H1 (cell line): ENCODE measurements at regions not wholly inside any gene's neighbourhood (a gene's known extent, or its start where the extent isn't known, plus 50 kb on each side); places are given as distances from the start of the nearest gene placed in this dataset.

Experiments
- CTCF ChIA-PET: fragments of 300-600 bp; sonication (Branson Sonifier 250); formaldehyde crosslinking; loops from one replicate; lab custom pipeline; 2021; ENCODE audit not compliant: partially characterized antibody; lab: Charles Lee
- POLR2A ChIA-PET: fragments of 300-600 bp; sonication (Branson Sonifier 250); formaldehyde crosslinking; loops from one replicate; lab custom pipeline; 2021; ENCODE audit warnings: inconsistent platforms; ENCODE audit not compliant: partially characterized antibody; lab: Charles Lee
- DNase-seq, 2 experiments: peaks; one replicate each; pipeline versions ENCODE4 v3.0.0 to v3.0.0-alpha.2; 2010 to 2022; ENCODE audit warnings: low spot score in 2 of 2, low read depth in 1 of 2, mixed read lengths in 1 of 2
- FAIRE-seq: peaks from 2 replicates; lab custom pipeline; 2011; peaks lifted over from hg19 to GRCh38; lab: Jason Lieb, UNC
- H2AFZ ChIP-seq: 2 replicates; pipeline ENCODE4 v1.8.1; 2012; ENCODE audit warnings: low read length, inconsistent platforms
- H2AK5ac ChIP-seq: 2 replicates; pipeline ENCODE4 v1.6.1; 2013; ENCODE audit warnings: low read depth, low read length
- H2BK120ac ChIP-seq: replicated peaks from 2 replicates; pipeline ENCODE3; 2013; ENCODE audit warnings: low read depth, low read length, inconsistent platforms
- H2BK12ac ChIP-seq: 2 replicates; pipeline ENCODE4 v1.6.1; 2013; ENCODE audit warnings: low read depth, low read length
- H2BK15ac ChIP-seq: 2 replicates; pipeline ENCODE4 v1.6.1; 2013; ENCODE audit warnings: low read length
- H2BK20ac ChIP-seq: 2 replicates; pipeline ENCODE4 v1.6.1; 2013; ENCODE audit warnings: low read length
- H2BK5ac ChIP-seq: 2 replicates; pipeline ENCODE4 v1.6.1; 2013; ENCODE audit warnings: low read depth, low read length
- H3K14ac ChIP-seq: 2 replicates; pipeline ENCODE4 v1.6.1; 2013; ENCODE audit warnings: inconsistent platforms; ENCODE audit not compliant: insufficient read length
- H3K18ac ChIP-seq: 2 replicates; pipeline ENCODE4 v1.6.1; 2013; ENCODE audit warnings: low read length; ENCODE audit errors: extremely low read depth
- H3K23ac ChIP-seq: 2 replicates; pipeline ENCODE4 v1.6.1; 2013; ENCODE audit warnings: inconsistent platforms; ENCODE audit not compliant: insufficient read length
- H3K23me2 ChIP-seq: 2 replicates; pipeline ENCODE4 v1.6.1; 2013; ENCODE audit warnings: low read depth, low read length
- H3K27ac ChIP-seq: 2 replicates; pipeline ENCODE4 v1.6.1; 2011; ENCODE audit warnings: low read depth, low read length, inconsistent platforms
- H3K27me3 ChIP-seq, 4 experiments: replicated peaks in 1 of 4; 1 replicate in 1 of 4; 2 replicates in 3 of 4; pipeline versions ENCODE4 v1.6.1 to v1.8.1; 2011 to 2013; ENCODE audit warnings: low read length in 3 of 4, mild to moderate bottlenecking in 3 of 4, inconsistent platforms in 2 of 4, mixed read lengths in 2 of 4, moderate library complexity in 1 of 4; ENCODE audit not compliant: control insufficient read depth in 3 of 4, insufficient read depth in 3 of 4; ENCODE audit errors: extremely low read depth in 1 of 4
- H3K36me3 ChIP-seq, 4 experiments: 2 replicates each; pipeline versions ENCODE4 v1.6.1 to v1.8.1; 2011 to 2013; ENCODE audit warnings: mild to moderate bottlenecking in 4 of 4, low read length in 3 of 4, moderate library complexity in 2 of 4, control low read depth in 1 of 4, inconsistent platforms in 1 of 4; ENCODE audit not compliant: insufficient read depth in 4 of 4, control insufficient read depth in 2 of 4
- H3K4ac ChIP-seq: replicated peaks from 2 replicates; pipeline ENCODE3; 2013; ENCODE audit warnings: low read length, low read depth, mixed read lengths, inconsistent platforms; ENCODE audit not compliant: insufficient read length
- H3K4me1 ChIP-seq, 4 experiments: replicated peaks in 1 of 4; 1 replicate in 1 of 4; 2 replicates in 3 of 4; pipeline versions ENCODE4 v1.6.1 to v1.8.1; 2011 to 2013; ENCODE audit warnings: low read length in 3 of 4, inconsistent platforms in 2 of 4, mixed read lengths in 1 of 4; ENCODE audit not compliant: insufficient read depth in 4 of 4, control insufficient read depth in 3 of 4
- H3K4me2 ChIP-seq, 2 experiments: 2 replicates each; pipeline versions ENCODE4 v1.6.1 to v1.8.1; 2011 to 2013; ENCODE audit warnings: low read depth in 2 of 2, low read length in 2 of 2, control low read depth in 1 of 2, inconsistent platforms in 1 of 2, mild to moderate bottlenecking in 1 of 2; ENCODE audit not compliant: insufficient read depth in 1 of 2
- H3K4me3 ChIP-seq, 4 experiments: fragments of 200-600, 300-600 bp in 1 of 4; sonication (generic), shearing (Covaris generic), sonication (Bioruptor Twin) in 1 of 4; 2 replicates each; pipeline versions ENCODE4 v1.5.1 to v1.8.1; 2011 to 2016; ENCODE audit warnings: low read length in 4 of 4, low read depth in 3 of 4, control low read depth in 2 of 4, inconsistent platforms in 2 of 4, mild to moderate bottlenecking in 2 of 4, mixed read lengths in 1 of 4, moderate library complexity in 1 of 4; ENCODE audit not compliant: insufficient read depth in 2 of 4; ENCODE audit errors: extremely low read depth in 1 of 4
- H3K56ac ChIP-seq: replicated peaks from 2 replicates; pipeline ENCODE3; 2013; ENCODE audit warnings: low read depth, mild to moderate bottlenecking, mixed read lengths, low read length, inconsistent platforms; ENCODE audit not compliant: insufficient read length
- H3K79me1 ChIP-seq: 2 replicates; pipeline ENCODE4 v1.6.1; 2013; ENCODE audit warnings: low read depth, low read length, control low read depth
- H3K79me2 ChIP-seq, 2 experiments: 2 replicates each; pipeline versions ENCODE4 v1.6.1 to v1.8.1; 2012 to 2013; ENCODE audit warnings: low read length in 2 of 2, mild to moderate bottlenecking in 2 of 2, inconsistent platforms in 1 of 2; ENCODE audit not compliant: insufficient read depth in 2 of 2, control insufficient read depth in 1 of 2
- H3K9ac ChIP-seq, 4 experiments: replicated peaks in 1 of 4; 1 replicate in 1 of 4; 2 replicates in 3 of 4; pipeline versions ENCODE4 v1.6.1 to v1.8.1; 2011 to 2013; ENCODE audit warnings: low read depth in 3 of 4, low read length in 3 of 4, control low read depth in 2 of 4, mild to moderate bottlenecking in 2 of 4, moderate library complexity in 2 of 4, inconsistent platforms in 1 of 4; ENCODE audit errors: extremely low read depth in 1 of 4
- H3K9me3 ChIP-seq, 2 experiments: 2 replicates each; pipeline versions ENCODE4 v1.6.1 to v1.8.1; 2012 to 2013; ENCODE audit warnings: mild to moderate bottlenecking in 2 of 2, moderate library complexity in 2 of 2, control low read depth in 1 of 2, inconsistent platforms in 1 of 2, low read depth in 1 of 2, low read length in 1 of 2, mixed read lengths in 1 of 2; ENCODE audit not compliant: insufficient read depth in 2 of 2
- H4K20me1 ChIP-seq, 2 experiments: replicated peaks in 1 of 2; 2 replicates each; pipeline versions ENCODE3 to v1.8.1; 2011 to 2013; ENCODE audit warnings: inconsistent platforms in 2 of 2, low read length in 2 of 2, mild to moderate bottlenecking in 1 of 2; ENCODE audit not compliant: insufficient read depth in 2 of 2, control insufficient read depth in 1 of 2
- H4K5ac ChIP-seq: 2 replicates; pipeline ENCODE4 v1.6.1; 2013; ENCODE audit warnings: low read length, low read depth, mixed read lengths, inconsistent platforms; ENCODE audit not compliant: insufficient read length
- H4K8ac ChIP-seq: 2 replicates; pipeline ENCODE4 v1.8.0; 2013; ENCODE audit warnings: mild to moderate bottlenecking, moderate library complexity, low read length, inconsistent platforms; ENCODE audit not compliant: insufficient read depth; ENCODE audit errors: extremely low read depth
- H4K91ac ChIP-seq: replicated peaks from 2 replicates; pipeline ENCODE3; 2013; ENCODE audit warnings: low read length, mixed read lengths, inconsistent platforms; ENCODE audit not compliant: insufficient read length
- CEBPB ChIP-seq: IDR thresholded peaks from 2 replicates; pipeline ENCODE4 v1.6.1; 2012; ENCODE audit warnings: low read depth, low read length
- CTBP2 ChIP-seq: IDR thresholded peaks from 2 replicates; pipeline ENCODE4 v1.7.0; 2011; ENCODE audit warnings: borderline replicate concordance, mild to moderate bottlenecking, moderate library complexity, mixed read lengths, low read length; ENCODE audit not compliant: insufficient read depth, insufficient read length
- EZH2 ChIP-seq: fragments of 200-600 bp; sonication (generic); IDR thresholded peaks from 2 replicates; pipeline ENCODE4 v1.7.1; 2012; ENCODE audit warnings: low read depth, mild to moderate bottlenecking, moderate library complexity, low read length, inconsistent platforms; ENCODE audit not compliant: severe bottlenecking
- JUN ChIP-seq: IDR thresholded peaks from 2 replicates; pipeline ENCODE4 v1.6.1; 2011; ENCODE audit warnings: low read depth, mild to moderate bottlenecking, improper control_type of control experiment, low read length
- KDM1A ChIP-seq: fragments of 200-600, 300-600 bp; sonication (generic); IDR thresholded peaks from 2 replicates; pipeline ENCODE4 v1.7.1; 2016; ENCODE audit warnings: mild to moderate bottlenecking, low read length, borderline replicate concordance
- MAFK ChIP-seq: IDR thresholded peaks from 2 replicates; pipeline ENCODE4 v1.6.1; 2012; ENCODE audit warnings: low read depth, mild to moderate bottlenecking, improper control_type of control experiment, low read length
- NANOG ChIP-seq: IDR thresholded peaks from 2 replicates; pipeline ENCODE4 v1.6.1; 2011; ENCODE audit warnings: low read length, low read depth, mild to moderate bottlenecking, inconsistent platforms; ENCODE audit not compliant: insufficient read depth, poor library complexity, severe bottlenecking
- POLR2AphosphoS5 ChIP-seq: IDR thresholded peaks from 2 replicates; pipeline ENCODE4 v1.6.1; 2011; ENCODE audit warnings: low read depth, low read length
- POU5F1 ChIP-seq: IDR thresholded peaks from 2 replicates; pipeline ENCODE4 v1.6.1; 2011; ENCODE audit warnings: low read depth, mild to moderate bottlenecking, low read length, moderate library complexity
- SRF ChIP-seq: IDR thresholded peaks from 2 replicates; pipeline ENCODE4 v1.6.1; 2011; ENCODE audit warnings: mild to moderate bottlenecking, low read depth, low read length, moderate library complexity
- SUZ12 ChIP-seq: fragments of 200-600 bp; sonication (generic); IDR thresholded peaks from 2 replicates; pipeline ENCODE4 v1.6.1; 2012; ENCODE audit warnings: mild to moderate bottlenecking, inconsistent platforms, low read length, moderate library complexity, mixed read lengths
- ZNF274 ChIP-seq: IDR thresholded peaks from 2 replicates; pipeline ENCODE4 v1.7.0; 2012; ENCODE audit warnings: low read length, borderline replicate concordance; ENCODE audit errors: extremely low read depth
- WGBS, 2 experiments: shearing (Covaris generic) in 1 of 2; methylation state at CpG; one replicate each; pipeline versions ENCODE4 v1.1.6 to v1.1.7; 2013 to 2015; ENCODE audit warnings: low lambda C conversion rate in 2 of 2, mixed read lengths in 2 of 2, inconsistent platforms in 1 of 2, low coverage in 1 of 2, missing lambda C conversion rate in 1 of 2; ENCODE audit not compliant: insufficient replicate concordance in 2 of 2, insufficient coverage in 1 of 2, insufficient read length in 1 of 2; ENCODE audit errors: extremely low coverage in 1 of 2, missing lambda C conversion rate in 1 of 2; 5-methylcytosine and 5-hydroxymethylcytosine counted together
- TF ChIP-seq, protein P1 (sequence below): IDR thresholded peaks from 2 replicates; pipeline ENCODE4 v1.6.1; 2011; ENCODE audit warnings: low read length, improper control_type of control experiment

DNA sequence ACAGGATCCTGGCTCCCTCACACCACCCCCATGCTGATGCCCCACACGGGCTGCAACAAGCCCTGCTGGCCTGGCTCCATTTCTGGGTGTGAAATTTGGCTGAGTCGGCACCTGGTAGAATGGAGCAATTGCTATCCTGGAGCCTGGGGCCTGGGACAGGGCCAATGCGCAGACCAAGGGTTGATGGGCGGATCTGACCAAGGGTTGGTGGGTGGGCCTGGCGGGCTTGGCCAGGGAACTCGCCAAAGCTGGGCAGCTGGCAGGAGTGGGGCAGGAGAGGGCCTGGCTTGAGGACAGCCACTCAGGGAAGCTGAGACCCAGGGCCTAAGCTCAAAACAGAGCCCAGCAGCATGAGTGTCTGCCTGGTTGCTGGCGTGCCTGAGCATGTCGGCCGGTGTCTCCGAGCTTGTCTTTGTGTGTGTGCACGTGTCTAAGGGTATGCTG, 70.9 kb upstream of the POU3F1 start:
- Histone ChIP-seq H2AK5ac (no peak overlapping the region), H2BK120ac (no peak overlapping the region), H4K91ac (no peak overlapping the region), H2BK20ac (0 out of 2 replicates have a peak overlapping the region, but pooled peaks have one; percentile 17), H3K4me1 (peaks cover 0 to 5% (median 0%) of the 10 kb centered on the region in 4 experiments; a peak in 1 of 7 replicates), H3K9me3 (no peaks in the 10 kb centered on the region), H3K4me3 (no peak overlapping the region), H3K23ac (no peak overlapping the region), H3K4me2 (no peak overlapping the region), H4K5ac (no peak overlapping the region), H2BK12ac (peak overlapping the region; percentile 1; the same call in 1 of the 2 replicates), H3K14ac (no peak overlapping the region), H3K27me3 (no peaks in the 10 kb centered on the region), H2BK15ac (no peak overlapping the region), H2BK5ac (peak overlapping the region; percentile 37; the same call in 1 of the 2 replicates), H3K18ac (no peak overlapping the region), H3K56ac (no peak overlapping the region), H3K4ac (no peak overlapping the region), H4K8ac (no peak overlapping the region), H3K79me1 (no peaks in the 10 kb centered on the region), H3K79me2 (no peaks in the 10 kb centered on the region), H3K23me2 (peaks cover 5% of the 10 kb centered on the region; the same call in 1 of the 2 replicates), H2AFZ (no peak overlapping the region), H4K20me1 (no peaks in the 10 kb centered on the region), H3K27ac (no peak overlapping the region), H3K9ac (no peak overlapping the region), H3K36me3 (no peaks in the 10 kb centered on the region)
- CTCF ChIA-PET: interaction anchor here (1.8 to 1.9 kb wide), 3 partner anchors 10 to 15 kb away, joined by 5 to 7 read pairs (median 7); no protein-coding TSS in a partner anchor
- FAIRE-seq (no peak), DNase-seq (no peak)
- 87% methylated on average over 11 of the region's 11 CpGs; no CpG with 5 or more reads in 1 of the 2 experiments for WGBS, 2 experiments
- POLR2A ChIA-PET: interaction anchor here (2.2 kb wide), 1 partner anchor 15 kb away, joined by 4 read pairs; no protein-coding TSS in a partner anchor
- TF ChIP-seq CTBP2: no peak
- no peak for TF ChIP-seq ZNF274
- TF ChIP-seq POLR2AphosphoS5: no peak
- TF ChIP-seq KDM1A: no peak
- no peak for TF ChIP-seq SRF
- no peak for TF ChIP-seq NANOG
- no peak for TF ChIP-seq JUN
- TF ChIP-seq, protein P1, sequence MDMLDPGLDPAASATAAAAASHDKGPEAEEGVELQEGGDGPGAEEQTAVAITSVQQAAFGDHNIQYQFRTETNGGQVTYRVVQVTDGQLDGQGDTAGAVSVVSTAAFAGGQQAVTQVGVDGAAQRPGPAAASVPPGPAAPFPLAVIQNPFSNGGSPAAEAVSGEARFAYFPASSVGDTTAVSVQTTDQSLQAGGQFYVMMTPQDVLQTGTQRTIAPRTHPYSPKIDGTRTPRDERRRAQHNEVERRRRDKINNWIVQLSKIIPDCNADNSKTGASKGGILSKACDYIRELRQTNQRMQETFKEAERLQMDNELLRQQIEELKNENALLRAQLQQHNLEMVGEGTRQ: no peak
- TF ChIP-seq POU5F1: no peak
- no peak; the same call in 1 of the 2 replicates for TF ChIP-seq MAFK
- TF ChIP-seq SUZ12: no peak
- no peak for TF ChIP-seq EZH2
- TF ChIP-seq CEBPB: no peak
